ENCODE measurements at regions not wholly inside any gene's neighbourhood (a gene's known extent, or its start where the extent isn't known, plus 50 kb on each side); places are given as distances from the start of the nearest gene placed in this dataset.
"Not testable (repeated sequence)": the region's sequence is repeated elsewhere in the genome, so short reads cannot be mapped to it uniquely, and the experiment has no call there.

- no peak for FAIRE-seq
- no peak for DNase-seq (ENCODE audit: insufficient read length, low spot score)
- TF ChIP-seq CTCF (IDR thresholded peaks at IDR 0.05; ENCODE audit: insufficient read depth, missing control alignments) = no peak
These were observed 93.1 kb downstream of the OLFM1 start for GRCh38 chr9:135180586-135180985.

GRCh38 chr9:135181336-135181735 is 93.9 kb downstream of the OLFM1 start:
- TF ChIP-seq CTCF (IDR thresholded peaks at IDR 0.05; ENCODE audit: insufficient read depth, missing control alignments) = no peak
- no peak for FAIRE-seq
- no peak for DNase-seq (ENCODE audit: insufficient read length, low spot score)

GRCh38 chr9:135181841-135182240 is 94.4 kb downstream of the OLFM1 start:
- FAIRE-seq; DNase-seq (ENCODE audit: insufficient read length, low spot score): not testable (repeated sequence)

- DNase-seq (ENCODE audit: insufficient read length, low spot score) = no peak
- no peak for FAIRE-seq
- TF ChIP-seq CTCF (IDR thresholded peaks at IDR 0.05; ENCODE audit: insufficient read depth, missing control alignments) = no peak
These were observed 95.6 kb downstream of the OLFM1 start for GRCh38 chr9:135183069-135183468.

- FAIRE-seq (no peak), DNase-seq (ENCODE audit: insufficient read length, low spot score) (no peak)
- TF ChIP-seq CTCF (IDR thresholded peaks at IDR 0.05; ENCODE audit: insufficient read depth, missing control alignments) = no peak
These were observed 96.2 kb downstream of the OLFM1 start for GRCh38 chr9:135183528-135184180.

GRCh38 chr9:135184181-135185053 is 96.9 kb downstream of the OLFM1 start:
- no peak for TF ChIP-seq CTCF (IDR thresholded peaks at IDR 0.05; ENCODE audit: insufficient read depth, missing control alignments)
- DNase-seq (ENCODE audit: insufficient read length, low spot score) = no peak

GRCh38 chr9:135185060-135185459 is 97.6 kb downstream of the OLFM1 start:
- no peak for FAIRE-seq
- no peak for DNase-seq (ENCODE audit: insufficient read length, low spot score)
- no peak for TF ChIP-seq CTCF (IDR thresholded peaks at IDR 0.05; ENCODE audit: insufficient read depth, missing control alignments)

More at GRCh38 chr9:135184181-135185053, 96.9 kb downstream of the OLFM1 start:
- FAIRE-seq = no peak

Data from D721Med (cell line).